GM12873 (cell line): ENCODE measurements at regions not wholly inside any gene's neighbourhood (a gene's known extent, or its start where the extent isn't known, plus 50 kb on each side); places are given as distances from the start of the nearest gene placed in this dataset.

ENCODE experiments used
- TF ChIP-seq, protein P1 (sequence below): IDR thresholded peaks from 2 replicates; pipeline ENCODE4 v1.5.1; 2012; ENCODE audit warnings: low read depth, mild to moderate bottlenecking, moderate library complexity, low read length, control low read depth; ENCODE audit not compliant: insufficient read depth; ENCODE audit errors: missing control alignments

DNA sequence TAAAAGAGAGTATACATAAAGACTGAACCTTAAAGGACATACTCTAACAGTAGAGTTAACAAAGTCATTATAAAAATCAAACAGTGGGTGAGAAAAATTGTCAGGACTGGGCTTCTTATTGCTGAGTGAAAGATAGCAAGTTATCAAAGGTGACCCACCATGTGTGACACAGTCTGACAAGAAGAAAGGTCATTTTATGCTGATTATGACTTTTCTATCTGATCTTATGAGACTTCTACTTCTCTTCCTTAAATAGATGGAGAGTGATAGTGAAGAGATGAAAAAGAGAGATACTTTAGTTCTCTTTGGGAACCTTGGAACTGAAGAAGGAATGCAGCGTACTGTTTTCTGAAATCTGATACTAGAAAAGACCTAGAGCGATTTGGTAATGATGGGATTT lies 2157.1 kb downstream of the NCAM2 start:
- TF ChIP-seq, protein P1, sequence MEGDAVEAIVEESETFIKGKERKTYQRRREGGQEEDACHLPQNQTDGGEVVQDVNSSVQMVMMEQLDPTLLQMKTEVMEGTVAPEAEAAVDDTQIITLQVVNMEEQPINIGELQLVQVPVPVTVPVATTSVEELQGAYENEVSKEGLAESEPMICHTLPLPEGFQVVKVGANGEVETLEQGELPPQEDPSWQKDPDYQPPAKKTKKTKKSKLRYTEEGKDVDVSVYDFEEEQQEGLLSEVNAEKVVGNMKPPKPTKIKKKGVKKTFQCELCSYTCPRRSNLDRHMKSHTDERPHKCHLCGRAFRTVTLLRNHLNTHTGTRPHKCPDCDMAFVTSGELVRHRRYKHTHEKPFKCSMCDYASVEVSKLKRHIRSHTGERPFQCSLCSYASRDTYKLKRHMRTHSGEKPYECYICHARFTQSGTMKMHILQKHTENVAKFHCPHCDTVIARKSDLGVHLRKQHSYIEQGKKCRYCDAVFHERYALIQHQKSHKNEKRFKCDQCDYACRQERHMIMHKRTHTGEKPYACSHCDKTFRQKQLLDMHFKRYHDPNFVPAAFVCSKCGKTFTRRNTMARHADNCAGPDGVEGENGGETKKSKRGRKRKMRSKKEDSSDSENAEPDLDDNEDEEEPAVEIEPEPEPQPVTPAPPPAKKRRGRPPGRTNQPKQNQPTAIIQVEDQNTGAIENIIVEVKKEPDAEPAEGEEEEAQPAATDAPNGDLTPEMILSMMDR, result no peak

DNA sequence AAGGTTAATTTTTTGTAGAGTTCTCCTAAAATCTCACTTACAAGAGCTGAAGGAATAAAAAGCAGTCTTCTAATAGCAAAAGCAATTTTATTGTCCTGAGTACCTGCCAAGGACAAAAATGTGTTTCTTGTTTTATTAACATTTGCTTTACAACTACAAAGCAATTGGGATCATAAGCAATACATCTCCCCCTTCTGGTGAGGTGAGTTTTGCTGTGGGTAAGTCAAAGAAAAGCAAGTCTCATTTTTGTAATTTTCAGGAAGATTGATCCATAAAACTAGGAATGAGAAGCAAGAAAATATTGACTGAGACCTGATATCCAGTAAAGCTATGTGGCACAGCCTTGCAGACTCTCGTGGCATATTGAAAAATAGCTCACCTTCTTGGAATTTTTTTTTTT lies 2162.7 kb downstream of the NCAM2 start:
- TF ChIP-seq, protein P1, result no peak

DNA sequence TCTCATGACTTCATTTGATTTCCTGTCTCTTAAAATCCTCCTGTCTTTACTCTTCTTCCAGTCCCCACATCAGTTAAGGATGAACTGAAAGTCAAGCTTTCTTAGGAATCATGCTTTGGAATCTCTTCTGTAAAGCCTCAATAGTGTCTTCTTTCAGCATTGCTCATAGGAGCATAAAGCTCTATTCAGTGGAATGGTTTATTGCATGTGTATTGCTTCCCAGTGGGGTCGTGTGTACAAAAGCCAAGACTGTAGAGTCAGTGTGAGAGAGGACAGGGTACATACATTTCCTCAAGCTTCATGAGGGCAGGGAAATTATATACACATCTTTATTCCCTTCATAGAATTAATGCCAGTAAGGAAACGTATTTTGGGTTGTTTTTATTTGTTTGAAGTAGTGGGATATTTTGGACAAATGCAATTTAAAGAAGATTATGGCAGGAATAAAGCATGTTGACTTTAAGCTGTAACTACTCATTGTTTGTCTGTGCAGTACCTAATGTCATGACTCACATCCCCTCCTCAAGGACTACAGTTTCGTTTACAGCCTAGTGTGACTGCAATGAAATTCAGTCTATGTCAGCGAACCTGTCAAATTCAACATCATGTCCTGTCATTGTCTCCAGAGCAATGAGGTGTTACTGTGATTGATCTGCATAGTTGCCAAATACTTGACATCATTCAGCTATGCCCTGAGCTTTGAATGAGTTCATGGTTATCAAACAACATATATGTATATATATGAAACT lies 2164.2 kb downstream of the NCAM2 start:
- TF ChIP-seq, protein P1, result no peak
